KMS-11 (cell line): ENCODE measurements at regions not wholly inside any gene's neighbourhood (a gene's known extent, or its start where the extent isn't known, plus 50 kb on each side); places are given as distances from the start of the nearest gene placed in this dataset.

Source experiments
- H2AFZ ChIP-seq: fragments of 200-600 bp; sonication (generic); 2 replicates; pipeline ENCODE4 v1.6.1; 2016; ENCODE audit warnings: antibody characterized with exemption, mixed run types, low read depth
- H3K27ac ChIP-seq: fragments of 200-600 bp; sonication (generic); 2 replicates; pipeline ENCODE4 v1.6.1; 2016; ENCODE audit warnings: mild to moderate bottlenecking, mixed run types
- H3K27me3 ChIP-seq: fragments of 200-600 bp; sonication (generic); 2 replicates; pipeline ENCODE4 v1.6.1; 2017; ENCODE audit warnings: mild to moderate bottlenecking, low read depth, mixed run types, moderate library complexity; ENCODE audit not compliant: insufficient read depth
- H3K36me3 ChIP-seq: fragments of 200-600 bp; sonication (generic); 2 replicates; pipeline ENCODE4 v1.6.1; 2017; ENCODE audit warnings: mild to moderate bottlenecking, mixed run types; ENCODE audit not compliant: insufficient read depth
- H3K4me1 ChIP-seq: fragments of 200-600 bp; sonication (generic); 2 replicates; pipeline ENCODE4 v1.6.1; 2016; ENCODE audit warnings: mild to moderate bottlenecking, low read depth, mixed run types; ENCODE audit not compliant: poor library complexity, severe bottlenecking
- H3K4me2 ChIP-seq: fragments of 200-600 bp; sonication (generic); 2 replicates; pipeline ENCODE4 v1.7.0; 2016; ENCODE audit warnings: mild to moderate bottlenecking, mixed run types
- H3K4me3 ChIP-seq: fragments of 200-600 bp; sonication (generic); IDR thresholded peaks from 2 replicates; pipeline ENCODE4 v1.6.1; 2017; ENCODE audit warnings: low read depth, low read length, mixed read lengths; ENCODE audit not compliant: insufficient read depth
- H3K79me2 ChIP-seq: fragments of 200-600 bp; sonication (generic); 2 replicates; pipeline ENCODE4 v1.6.1; 2016; ENCODE audit warnings: low read depth, mixed run types; ENCODE audit not compliant: insufficient read depth
- H3K9ac ChIP-seq: fragments of 200-600 bp; sonication (generic); 2 replicates; pipeline ENCODE4 v1.6.1; 2016; ENCODE audit warnings: mild to moderate bottlenecking, mixed run types
- H4K20me1 ChIP-seq: fragments of 200-600 bp; sonication (generic); 2 replicates; pipeline ENCODE4 v1.6.1; 2016; ENCODE audit warnings: mild to moderate bottlenecking, mixed run types; ENCODE audit not compliant: insufficient read depth
- CTCF ChIP-seq: fragments of 200-600 bp; sonication (generic); conservative IDR thresholded peaks from 2 replicates; pipeline ENCODE4 v1.6.1; 2017; ENCODE audit warnings: low read depth, mild to moderate bottlenecking, antibody characterized with exemption, low read length, moderate library complexity, mixed read lengths

- Histone ChIP-seq H3K4me2 (no peak overlapping the region), H3K4me1 (no peaks in the 10 kb centered on the region), H3K27me3 (no peaks in the 10 kb centered on the region), H3K4me3 (no peak overlapping the region), H4K20me1 (no peaks in the 10 kb centered on the region), H3K36me3 (no peaks in the 10 kb centered on the region; the same call in 1 of the 2 replicates), H2AFZ (no peak overlapping the region), H3K9ac (no peak overlapping the region), H3K79me2 (no peaks in the 10 kb centered on the region), H3K27ac (no peak overlapping the region)
- no peak for TF ChIP-seq CTCF
These were observed 225.0 kb downstream of the SDHAF3 start for GRCh38 chr7:97342512-97342911.

GRCh38 chr7:97346349-97346748 lies 228.9 kb downstream of the SDHAF3 start:
- Histone ChIP-seq H3K79me2 (no peaks in the 10 kb centered on the region), H3K27ac (no peak overlapping the region), H3K4me3 (no peak overlapping the region), H4K20me1 (no peaks in the 10 kb centered on the region), H3K4me2 (no peak overlapping the region), H2AFZ (no peak overlapping the region), H3K36me3 (no peaks in the 10 kb centered on the region; the same call in 1 of the 2 replicates), H3K9ac (no peak overlapping the region), H3K4me1 (no peaks in the 10 kb centered on the region), H3K27me3 (no peaks in the 10 kb centered on the region)
- no peak for TF ChIP-seq CTCF

GRCh38 chr7:97351488-97351887 lies 234.0 kb downstream of the SDHAF3 start:
- Histone ChIP-seq H3K79me2 (no peaks in the 10 kb centered on the region), H3K4me2 (no peak overlapping the region)
- TF ChIP-seq CTCF: no peak

GRCh38 chr7:97357459-97357858 lies 240.0 kb downstream of the SDHAF3 start:
- Histone ChIP-seq H2AFZ (no peak overlapping the region), H3K27ac (no peak overlapping the region), H3K36me3 (no peaks in the 10 kb centered on the region)

More at GRCh38 chr7:97351488-97351887, 234.0 kb downstream of the SDHAF3 start:
- Histone ChIP-seq H2AFZ (no peak overlapping the region), H3K9ac (no peak overlapping the region), H3K4me1 (no peaks in the 10 kb centered on the region), H3K4me3 (no peak overlapping the region), H3K36me3 (no peaks in the 10 kb centered on the region; the same call in 1 of the 2 replicates), H4K20me1 (no peaks in the 10 kb centered on the region), H3K27me3 (no peaks in the 10 kb centered on the region), H3K27ac (no peak overlapping the region)

More at GRCh38 chr7:97357459-97357858, 240.0 kb downstream of the SDHAF3 start:
- no peak overlapping the region for H3K4me2 ChIP-seq
- no peak overlapping the region for H3K9ac ChIP-seq
- no peaks in the 10 kb centered on the region for H3K27me3 ChIP-seq
- no peaks in the 10 kb centered on the region for H3K4me1 ChIP-seq
- no peaks in the 10 kb centered on the region for H3K79me2 ChIP-seq
- no peak for TF ChIP-seq CTCF
- H3K4me3 ChIP-seq: no peak overlapping the region
- no peaks in the 10 kb centered on the region for H4K20me1 ChIP-seq
